ENCODE measurements at regions not wholly inside any gene's neighbourhood (a gene's known extent, or its start where the extent isn't known, plus 50 kb on each side); places are given as distances from the start of the nearest gene placed in this dataset.

DNA sequence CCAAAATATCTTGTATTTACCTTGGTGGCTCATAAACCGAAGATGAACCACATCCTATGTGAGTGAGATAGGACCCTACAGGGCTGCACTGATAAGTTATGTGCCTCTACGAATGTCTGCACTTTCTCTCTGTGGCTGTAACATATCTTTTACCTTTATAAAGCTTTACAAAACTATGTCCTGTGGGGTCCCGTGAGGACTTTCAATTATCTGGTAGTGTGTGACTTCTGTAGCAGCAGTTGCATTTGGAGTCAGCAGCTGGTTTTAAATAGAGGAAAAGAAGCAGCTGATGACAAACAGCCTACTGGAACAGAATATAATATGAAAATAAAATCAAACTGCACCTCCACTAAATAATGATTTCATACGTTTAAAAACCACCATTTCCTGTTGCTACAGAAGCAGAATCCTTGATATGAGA lies 222.4 kb upstream of the GNAI1 start:
- WGBS, 2 donors = 19 to 46% methylated on average over 4 of the region's 4 CpGs
- DNase-seq (ENCODE audit: low spot score in 2 of 2) = no peak
- no peak overlapping the region for H3K4me3 ChIP-seq (ENCODE audit: low read depth, poor library complexity, severe bottlenecking)
- TF ChIP-seq, protein P1, sequence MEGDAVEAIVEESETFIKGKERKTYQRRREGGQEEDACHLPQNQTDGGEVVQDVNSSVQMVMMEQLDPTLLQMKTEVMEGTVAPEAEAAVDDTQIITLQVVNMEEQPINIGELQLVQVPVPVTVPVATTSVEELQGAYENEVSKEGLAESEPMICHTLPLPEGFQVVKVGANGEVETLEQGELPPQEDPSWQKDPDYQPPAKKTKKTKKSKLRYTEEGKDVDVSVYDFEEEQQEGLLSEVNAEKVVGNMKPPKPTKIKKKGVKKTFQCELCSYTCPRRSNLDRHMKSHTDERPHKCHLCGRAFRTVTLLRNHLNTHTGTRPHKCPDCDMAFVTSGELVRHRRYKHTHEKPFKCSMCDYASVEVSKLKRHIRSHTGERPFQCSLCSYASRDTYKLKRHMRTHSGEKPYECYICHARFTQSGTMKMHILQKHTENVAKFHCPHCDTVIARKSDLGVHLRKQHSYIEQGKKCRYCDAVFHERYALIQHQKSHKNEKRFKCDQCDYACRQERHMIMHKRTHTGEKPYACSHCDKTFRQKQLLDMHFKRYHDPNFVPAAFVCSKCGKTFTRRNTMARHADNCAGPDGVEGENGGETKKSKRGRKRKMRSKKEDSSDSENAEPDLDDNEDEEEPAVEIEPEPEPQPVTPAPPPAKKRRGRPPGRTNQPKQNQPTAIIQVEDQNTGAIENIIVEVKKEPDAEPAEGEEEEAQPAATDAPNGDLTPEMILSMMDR (IDR thresholded peaks at IDR 0.05) = no peak
- TF ChIP-seq POLR2A (IDR thresholded peaks at IDR 0.05) = no peak
- intact Hi-C loops (cut with DNase I; ENCODE audit: low total_unique reads) = no loop called here

GRCh38 chr7:79911420-79911819 lies 223.2 kb upstream of the GNAI1 start:
- TF ChIP-seq, protein P1 (IDR thresholded peaks at IDR 0.05) = no peak
- no peak for TF ChIP-seq POLR2A (IDR thresholded peaks at IDR 0.05)
- H3K4me3 ChIP-seq (ENCODE audit: low read depth, poor library complexity, severe bottlenecking) = no peak overlapping the region
- DNase-seq (ENCODE audit: low spot score in 2 of 2) = no peak
- intact Hi-C loops (cut with DNase I; ENCODE audit: low total_unique reads) = no loop called here
- 62 to 65% methylated on average over 3 of the region's 3 CpGs for WGBS, 2 donors

- no peak for DNase-seq (ENCODE audit: low spot score in 2 of 2)
- TF ChIP-seq, protein P1 (IDR thresholded peaks at IDR 0.05) = no peak
- no peak for TF ChIP-seq POLR2A (IDR thresholded peaks at IDR 0.05)
- WGBS, 2 donors = 79 to 84% methylated on average over 6 of the region's 6 CpGs
- H3K4me3 ChIP-seq (ENCODE audit: low read depth, poor library complexity, severe bottlenecking) = no peak overlapping the region
- intact Hi-C loops (cut with DNase I; ENCODE audit: low total_unique reads) = no loop called here
Observed at GRCh38 chr7:79909176-79909575, 225.5 kb upstream of the GNAI1 start.

DNA sequence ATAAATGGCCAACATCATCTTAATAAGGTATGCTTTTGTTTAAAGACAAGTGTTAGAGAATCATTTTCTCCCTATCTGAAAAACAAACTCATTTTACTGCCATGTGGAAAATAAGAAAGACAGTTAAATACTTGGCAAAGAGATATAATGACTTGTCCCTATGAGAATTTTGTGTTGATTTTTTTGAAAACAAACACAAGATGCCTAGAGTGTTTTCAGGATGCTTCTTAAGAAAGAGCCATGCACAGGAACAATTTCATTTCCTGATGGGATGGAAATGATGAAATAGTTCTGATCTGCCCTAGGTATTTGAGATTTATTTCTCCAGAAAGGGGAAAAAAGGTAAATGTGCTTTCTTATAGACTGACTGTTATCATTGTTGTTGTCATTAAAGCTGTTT lies 237.5 kb upstream of the GNAI1 start:
- no peak for TF ChIP-seq POLR2A (IDR thresholded peaks at IDR 0.05)
- TF ChIP-seq, protein P1 (IDR thresholded peaks at IDR 0.05) = no peak

DNA sequence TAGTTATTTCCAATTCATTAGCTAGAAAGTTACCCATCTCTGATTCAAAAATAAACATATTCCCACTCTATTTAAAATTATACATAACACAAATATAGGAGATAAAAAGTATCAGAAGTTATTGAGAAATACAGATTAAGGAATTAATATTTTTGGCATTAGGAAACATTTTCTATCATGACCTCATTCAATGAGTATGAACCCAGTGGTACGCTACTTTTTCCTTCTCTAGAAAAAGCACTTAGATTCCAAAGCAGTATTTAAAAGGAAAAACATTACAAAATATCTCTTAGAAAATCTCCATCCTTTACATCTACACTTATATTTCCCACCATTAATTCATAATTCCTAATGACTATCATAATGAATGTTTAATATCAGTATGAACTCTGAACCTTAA lies 240.6 kb upstream of the GNAI1 start:
- intact Hi-C loops (cut with DNase I; ENCODE audit: low total_unique reads) = no loop called here
- TF ChIP-seq, protein P1 (IDR thresholded peaks at IDR 0.05) = no peak
- TF ChIP-seq POLR2A (IDR thresholded peaks at IDR 0.05) = no peak
- H3K4me3 ChIP-seq (ENCODE audit: low read depth, poor library complexity, severe bottlenecking) = no peak overlapping the region
- no peak for DNase-seq (ENCODE audit: low spot score in 2 of 2)
- WGBS, 2 donors = 58 to 73% methylated on average over 1 of the region's 1 CpG

More for the DNA sequence above, 237.5 kb upstream of the GNAI1 start:
- no peak for DNase-seq (ENCODE audit: low spot score in 2 of 2)
- intact Hi-C loops (cut with DNase I; ENCODE audit: low total_unique reads) = no loop called here
- no peak overlapping the region for H3K4me3 ChIP-seq (ENCODE audit: low read depth, poor library complexity, severe bottlenecking)

GRCh38 chr7:79882922-79883321 lies 251.7 kb upstream of the GNAI1 start:
- H3K4me3 ChIP-seq (ENCODE audit: low read depth, poor library complexity, severe bottlenecking) = no peak overlapping the region
- TF ChIP-seq POLR2A (IDR thresholded peaks at IDR 0.05) = no peak
- TF ChIP-seq, protein P1 (IDR thresholded peaks at IDR 0.05) = no peak
- intact Hi-C loops (cut with DNase I; ENCODE audit: low total_unique reads) = no loop called here
- DNase-seq (ENCODE audit: low spot score in 2 of 2) = no peak
- WGBS, 2 donors = 45 to 93% methylated on average over 2 of the region's 2 CpGs
